GM12875 (cell line): ENCODE measurements at regions not wholly inside any gene's neighbourhood (a gene's known extent, or its start where the extent isn't known, plus 50 kb on each side); places are given as distances from the start of the nearest gene placed in this dataset.

Source experiments
- H3K4me3 ChIP-seq: one replicate; pipeline ENCODE4 v1.5.1; 2011; ENCODE audit warnings: low read depth, low read length, control low read depth
- TF ChIP-seq, protein P1 (sequence below): IDR thresholded peaks from 2 replicates; pipeline ENCODE4 v1.5.1; 2011; ENCODE audit warnings: low read depth, mild to moderate bottlenecking, control low read depth, inconsistent platforms, low read length, moderate library complexity, borderline replicate concordance; ENCODE audit not compliant: insufficient read depth

DNA sequence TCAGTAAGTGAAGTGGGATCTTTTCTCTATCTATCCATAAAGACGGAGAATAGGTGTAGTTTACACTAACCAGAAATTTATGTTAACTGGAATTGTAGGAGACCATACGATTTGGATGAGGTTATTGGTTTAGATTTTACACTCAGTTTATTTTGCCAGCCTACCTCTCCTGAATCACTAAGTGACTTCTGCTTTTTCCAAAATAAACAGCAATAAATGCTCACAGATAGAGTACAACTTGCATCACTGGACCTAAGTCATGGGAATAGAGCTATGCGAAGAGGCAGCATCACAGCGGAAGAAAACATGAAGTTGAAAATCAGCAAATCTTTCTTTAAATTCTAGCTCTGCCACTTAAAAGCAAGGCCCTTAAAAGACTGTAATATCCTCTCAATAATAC, 781.0 kb downstream of the LIG4 start:
- no peak overlapping the region for H3K4me3 ChIP-seq
- TF ChIP-seq, protein P1, sequence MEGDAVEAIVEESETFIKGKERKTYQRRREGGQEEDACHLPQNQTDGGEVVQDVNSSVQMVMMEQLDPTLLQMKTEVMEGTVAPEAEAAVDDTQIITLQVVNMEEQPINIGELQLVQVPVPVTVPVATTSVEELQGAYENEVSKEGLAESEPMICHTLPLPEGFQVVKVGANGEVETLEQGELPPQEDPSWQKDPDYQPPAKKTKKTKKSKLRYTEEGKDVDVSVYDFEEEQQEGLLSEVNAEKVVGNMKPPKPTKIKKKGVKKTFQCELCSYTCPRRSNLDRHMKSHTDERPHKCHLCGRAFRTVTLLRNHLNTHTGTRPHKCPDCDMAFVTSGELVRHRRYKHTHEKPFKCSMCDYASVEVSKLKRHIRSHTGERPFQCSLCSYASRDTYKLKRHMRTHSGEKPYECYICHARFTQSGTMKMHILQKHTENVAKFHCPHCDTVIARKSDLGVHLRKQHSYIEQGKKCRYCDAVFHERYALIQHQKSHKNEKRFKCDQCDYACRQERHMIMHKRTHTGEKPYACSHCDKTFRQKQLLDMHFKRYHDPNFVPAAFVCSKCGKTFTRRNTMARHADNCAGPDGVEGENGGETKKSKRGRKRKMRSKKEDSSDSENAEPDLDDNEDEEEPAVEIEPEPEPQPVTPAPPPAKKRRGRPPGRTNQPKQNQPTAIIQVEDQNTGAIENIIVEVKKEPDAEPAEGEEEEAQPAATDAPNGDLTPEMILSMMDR = no peak

DNA sequence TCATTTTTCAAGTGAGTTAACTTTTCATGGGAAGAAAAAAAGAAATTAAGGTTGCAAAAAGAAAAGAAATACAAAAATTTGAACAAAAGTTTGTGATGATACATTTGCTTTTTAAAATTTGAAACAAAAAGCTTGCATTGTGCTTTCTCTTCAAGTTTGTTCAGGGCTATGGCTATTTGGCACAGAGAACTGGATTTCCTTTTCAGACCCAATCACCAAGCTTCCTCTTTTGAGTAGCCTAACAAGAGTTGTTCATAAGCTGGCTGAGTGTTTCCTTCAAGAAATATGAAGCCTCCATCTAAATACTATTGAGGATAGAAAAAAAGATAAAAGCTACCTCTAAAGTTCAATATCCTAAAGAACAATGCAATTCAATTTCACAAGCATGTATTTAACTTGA, 787.8 kb downstream of the LIG4 start:
- TF ChIP-seq, protein P1 = no peak
- no peak overlapping the region for H3K4me3 ChIP-seq

DNA sequence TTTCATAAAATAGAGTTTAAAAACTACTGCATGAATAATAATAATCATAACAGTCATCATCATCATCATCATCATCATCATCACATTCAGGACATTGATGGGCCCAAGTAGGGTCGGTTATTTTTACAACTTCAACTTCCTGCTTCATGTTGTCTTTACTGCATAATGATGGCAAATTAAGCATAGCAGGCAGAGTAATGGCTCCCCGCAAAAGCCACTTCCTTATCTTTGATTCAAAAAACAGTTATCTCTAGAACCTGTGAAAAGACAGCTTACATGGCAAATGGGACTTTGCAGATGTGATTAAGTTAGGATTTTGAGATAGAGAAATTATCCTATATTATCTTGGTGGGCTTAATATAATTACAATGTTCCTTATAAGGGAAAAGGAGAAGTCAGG, 792.9 kb downstream of the LIG4 start:
- TF ChIP-seq, protein P1 = no peak
- H3K4me3 ChIP-seq = no peak overlapping the region

DNA sequence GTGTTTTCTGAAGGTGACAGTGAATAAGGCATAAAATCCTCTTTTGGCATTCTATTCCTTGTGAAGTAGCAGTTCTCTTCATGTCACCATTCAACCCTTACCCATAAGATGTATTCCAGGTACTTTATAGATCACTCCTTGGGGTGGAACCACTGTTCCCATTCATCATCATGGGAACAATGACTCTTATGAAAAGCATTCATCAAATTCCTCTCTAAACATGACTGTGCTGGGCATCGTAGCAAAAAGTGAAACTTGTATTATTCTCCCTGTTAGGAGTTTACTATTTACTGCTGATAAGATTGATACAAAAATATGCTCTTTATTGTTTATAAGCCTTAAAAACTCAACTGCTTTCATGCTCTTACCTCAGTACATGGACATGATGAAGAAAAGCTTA, 793.4 kb downstream of the LIG4 start:
- no peak overlapping the region for H3K4me3 ChIP-seq

DNA sequence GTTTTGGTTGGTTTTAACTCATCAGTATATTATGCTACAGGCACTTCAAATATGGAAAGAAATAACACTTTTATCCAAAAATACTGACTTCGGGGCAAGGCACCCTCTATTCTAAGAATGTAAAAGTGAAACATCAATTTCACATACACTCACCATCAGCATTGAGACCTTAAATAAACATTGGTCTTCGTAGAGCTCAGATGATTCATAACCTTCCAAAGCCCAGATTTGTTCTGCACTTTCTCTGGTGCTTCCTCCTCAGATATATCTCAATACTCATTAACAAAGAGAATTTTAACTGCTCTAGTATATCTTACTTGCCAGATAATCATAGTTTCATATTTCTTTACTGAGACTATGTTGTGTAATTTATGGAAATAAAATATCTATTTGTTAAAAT, 794.3 kb downstream of the LIG4 start:
- TF ChIP-seq, protein P1 = no peak
- H3K4me3 ChIP-seq = no peak overlapping the region

More for the DNA sequence above, 793.4 kb downstream of the LIG4 start:
- TF ChIP-seq, protein P1 = no peak

DNA sequence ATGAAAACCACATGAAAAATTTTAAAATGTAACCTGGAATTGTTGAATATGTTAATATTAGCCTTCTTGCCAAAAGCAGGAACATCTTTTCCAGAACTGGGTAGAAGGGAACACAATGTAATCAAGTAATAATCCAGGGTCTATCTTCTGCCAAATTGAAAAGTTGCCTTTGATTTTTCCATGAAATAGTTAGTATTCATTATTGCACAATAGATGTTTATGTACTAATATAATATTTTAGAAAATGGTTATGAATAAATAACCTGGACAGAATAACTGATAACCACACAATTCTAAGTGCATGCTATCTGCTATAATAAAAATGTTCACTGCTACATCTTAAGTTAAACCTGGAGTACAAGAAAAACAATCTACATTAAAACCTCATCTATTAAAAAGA, 802.3 kb downstream of the LIG4 start:
- TF ChIP-seq, protein P1 = no peak
- H3K4me3 ChIP-seq = no peak overlapping the region

DNA sequence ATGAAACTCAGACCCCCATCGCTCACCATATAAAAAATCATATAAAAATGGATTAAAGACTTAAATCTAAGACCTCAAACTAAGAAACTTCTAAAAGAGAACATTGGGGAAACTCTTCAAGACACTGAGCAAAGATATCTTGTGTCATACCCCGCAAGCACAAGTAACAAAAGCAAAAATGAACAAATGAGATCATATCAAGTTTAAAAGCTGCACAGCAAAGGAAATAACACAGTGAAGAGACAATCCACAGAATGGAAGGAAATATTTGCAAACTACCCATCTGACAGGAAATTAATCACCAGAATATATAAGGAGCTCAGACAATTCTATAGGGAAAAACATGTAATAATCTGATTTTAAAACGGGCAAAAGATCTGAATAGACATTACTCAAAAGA, 808.3 kb downstream of the LIG4 start:
- no peak overlapping the region for H3K4me3 ChIP-seq
- TF ChIP-seq, protein P1 = no peak
